NB4 (cell line): ENCODE measurements at regions not wholly inside any gene's neighbourhood (a gene's known extent, or its start where the extent isn't known, plus 50 kb on each side); places are given as distances from the start of the nearest gene placed in this dataset.

Source experiments
- MAX ChIP-seq: IDR thresholded peaks from 2 replicates; pipeline ENCODE4 v1.6.1; 2011; ENCODE audit warnings: low read depth, low read length
- POLR2A ChIP-seq: IDR thresholded peaks from 2 replicates; pipeline ENCODE4 v1.6.1; 2011; ENCODE audit warnings: mild to moderate bottlenecking; ENCODE audit not compliant: insufficient read length; ENCODE audit errors: extremely low read depth
- TF ChIP-seq, protein P1 (sequence below): IDR thresholded peaks from one replicate; pipeline ENCODE4 v1.5.1; 2012; ENCODE audit warnings: low read depth, low read length

DNA sequence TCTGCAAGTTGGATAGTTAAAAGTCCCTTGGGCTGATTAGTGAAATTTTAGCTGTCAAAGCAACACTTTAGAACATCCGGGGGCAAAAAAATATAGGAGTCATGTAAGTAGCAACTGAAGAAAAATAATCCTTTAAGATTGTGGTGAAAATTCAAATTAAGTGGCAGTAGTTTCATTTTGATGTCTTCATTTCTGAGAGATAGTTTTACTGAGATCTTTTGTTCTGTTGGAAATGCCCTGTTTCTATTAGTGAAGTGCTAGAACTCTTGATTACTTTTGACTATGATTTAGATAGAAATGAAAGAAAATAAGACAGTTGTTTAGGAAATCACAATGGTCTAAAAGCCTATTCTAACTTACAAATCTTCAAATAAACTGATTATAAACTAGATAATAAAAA lies 587.3 kb upstream of the MMS22L start:
- TF ChIP-seq, protein P1, sequence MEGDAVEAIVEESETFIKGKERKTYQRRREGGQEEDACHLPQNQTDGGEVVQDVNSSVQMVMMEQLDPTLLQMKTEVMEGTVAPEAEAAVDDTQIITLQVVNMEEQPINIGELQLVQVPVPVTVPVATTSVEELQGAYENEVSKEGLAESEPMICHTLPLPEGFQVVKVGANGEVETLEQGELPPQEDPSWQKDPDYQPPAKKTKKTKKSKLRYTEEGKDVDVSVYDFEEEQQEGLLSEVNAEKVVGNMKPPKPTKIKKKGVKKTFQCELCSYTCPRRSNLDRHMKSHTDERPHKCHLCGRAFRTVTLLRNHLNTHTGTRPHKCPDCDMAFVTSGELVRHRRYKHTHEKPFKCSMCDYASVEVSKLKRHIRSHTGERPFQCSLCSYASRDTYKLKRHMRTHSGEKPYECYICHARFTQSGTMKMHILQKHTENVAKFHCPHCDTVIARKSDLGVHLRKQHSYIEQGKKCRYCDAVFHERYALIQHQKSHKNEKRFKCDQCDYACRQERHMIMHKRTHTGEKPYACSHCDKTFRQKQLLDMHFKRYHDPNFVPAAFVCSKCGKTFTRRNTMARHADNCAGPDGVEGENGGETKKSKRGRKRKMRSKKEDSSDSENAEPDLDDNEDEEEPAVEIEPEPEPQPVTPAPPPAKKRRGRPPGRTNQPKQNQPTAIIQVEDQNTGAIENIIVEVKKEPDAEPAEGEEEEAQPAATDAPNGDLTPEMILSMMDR = no peak
- TF ChIP-seq POLR2A = no peak
- TF ChIP-seq MAX = no peak
